Muscle of arm (tissue), 1 donor: ENCODE measurements at regions not wholly inside any gene's neighbourhood (a gene's known extent, or its start where the extent isn't known, plus 50 kb on each side); places are given as distances from the start of the nearest gene placed in this dataset.

Experiments used
- DNase-seq: peaks from one replicate; pipeline ENCODE4 v3.0.0-alpha.2; 2013

- no peak for DNase-seq
Measured at GRCh38 chr1:30319765-30320580, 403.4 kb downstream of the MATN1 start.

- no peak for DNase-seq
Measured at GRCh38 chr1:30318864-30319718, 404.3 kb downstream of the MATN1 start.

- no peak for DNase-seq
Measured at GRCh38 chr1:30318413-30318812, 405.0 kb downstream of the MATN1 start.

- no peak for DNase-seq
Measured at GRCh38 chr1:30317921-30318320, 405.5 kb downstream of the MATN1 start.

- DNase-seq = no peak
Measured at GRCh38 chr1:30316056-30316455, 407.3 kb downstream of the MATN1 start.

- DNase-seq = no peak
Measured at GRCh38 chr1:30315185-30315960, 408.0 kb downstream of the MATN1 start.

GRCh38 chr1:30314591-30314990 lies 408.8 kb downstream of the MATN1 start:
- no peak for DNase-seq

- no peak for DNase-seq
Measured at GRCh38 chr1:30313584-30313983, 409.8 kb downstream of the MATN1 start.

GRCh38 chr1:30313176-30313575 lies 410.2 kb downstream of the MATN1 start:
- DNase-seq = no peak

GRCh38 chr1:30312226-30312625 lies 411.2 kb downstream of the MATN1 start:
- no peak for DNase-seq

GRCh38 chr1:30311749-30312148 lies 411.6 kb downstream of the MATN1 start:
- DNase-seq = no peak

GRCh38 chr1:30310966-30311742 lies 412.2 kb downstream of the MATN1 start:
- DNase-seq = no peak

GRCh38 chr1:30307182-30307581 lies 416.2 kb downstream of the MATN1 start:
- DNase-seq = no peak

GRCh38 chr1:30305519-30305918 lies 417.9 kb downstream of the MATN1 start:
- DNase-seq = no peak

GRCh38 chr1:30305061-30305460 lies 418.3 kb downstream of the MATN1 start:
- DNase-seq = no peak

- DNase-seq = no peak
Measured at GRCh38 chr1:30304080-30304479, 419.3 kb downstream of the MATN1 start.

GRCh38 chr1:30303387-30303786 lies 420.0 kb downstream of the MATN1 start:
- no peak for DNase-seq

- no peak for DNase-seq
Measured at GRCh38 chr1:30302858-30303257, 420.5 kb downstream of the MATN1 start.

GRCh38 chr1:30300669-30301068 lies 422.7 kb downstream of the MATN1 start:
- no peak for DNase-seq

- no peak for DNase-seq
Measured at GRCh38 chr1:30299393-30299792, 424.0 kb downstream of the MATN1 start.

GRCh38 chr1:30295674-30296073 lies 427.7 kb downstream of the MATN1 start:
- DNase-seq = no peak
